Natural killer cell (primary cell): ENCODE measurements at regions not wholly inside any gene's neighbourhood (a gene's known extent, or its start where the extent isn't known, plus 50 kb on each side); places are given as distances from the start of the nearest gene placed in this dataset.

Experiments used
- ATAC-seq, 3 donors: fragments of 150-1000 bp in 2 of 3; fragments of 200-7000 bp in 1 of 3; cut with Tn5 transposase; 1 replicate in 1 of 3; 2 replicates in 2 of 3; pipeline ENCODE4 v1.10.0; 2021; ENCODE audit warnings: mild to moderate bottlenecking in 2 of 3, moderate library complexity in 2 of 3
- DNase-seq, 2 donors: peaks; one replicate each; pipeline versions ENCODE4 v3.0.0 to v3.0.0-alpha.2; 2013 to 2021; ENCODE audit warnings: mixed read lengths in 1 of 2
- H3K27ac ChIP-seq: one replicate; pipeline ENCODE4 v1.5.1; 2013; ENCODE audit warnings: mild to moderate bottlenecking, low read length
- H3K27me3 ChIP-seq: one replicate; pipeline ENCODE4 v1.6.1; 2013; ENCODE audit warnings: low read length; ENCODE audit not compliant: control insufficient read depth, insufficient read depth
- H3K36me3 ChIP-seq: one replicate; pipeline ENCODE4 v1.6.1; 2013; ENCODE audit warnings: low read length; ENCODE audit not compliant: control insufficient read depth, insufficient read depth
- H3K4me1 ChIP-seq: one replicate; pipeline ENCODE4 v1.6.1; 2013; ENCODE audit warnings: low read length; ENCODE audit not compliant: control insufficient read depth, insufficient read depth
- H3K4me3 ChIP-seq: one replicate; pipeline ENCODE4 v1.5.1; 2013; ENCODE audit warnings: low read length
- H3K9me3 ChIP-seq: one replicate; pipeline ENCODE4 v1.6.1; 2013; ENCODE audit warnings: low read length; ENCODE audit not compliant: control insufficient read depth, insufficient read depth
- H3K27ac Mint-ChIP-seq, 2 donors: one replicate each; pipeline ENCODE4 v1.8.0; 2022; ENCODE audit warnings: mild to moderate bottlenecking in 2 of 2, mixed read lengths in 2 of 2, moderate library complexity in 1 of 2
- H3K27me3 Mint-ChIP-seq, 2 donors: one replicate each; pipeline ENCODE4 v1.8.0; 2022; ENCODE audit warnings: low read depth in 2 of 2, mixed read lengths in 2 of 2
- H3K36me3 Mint-ChIP-seq: one replicate; pipeline ENCODE4 v1.8.0; 2022; ENCODE audit warnings: mixed read lengths
- H3K4me1 Mint-ChIP-seq, 2 donors: one replicate each; pipeline ENCODE4 v1.8.0; 2022; ENCODE audit warnings: mixed read lengths in 2 of 2
- H3K4me3 Mint-ChIP-seq: one replicate; pipeline ENCODE4 v1.8.0; 2022; ENCODE audit warnings: mild to moderate bottlenecking, moderate library complexity, mixed read lengths
- H3K9me3 Mint-ChIP-seq, 2 donors: one replicate each; pipeline ENCODE4 v1.8.0; 2022; ENCODE audit warnings: mixed read lengths in 2 of 2
- CTCF ChIP-seq: fragments of 200-600 bp; IDR thresholded peaks from one replicate; pipeline ENCODE4 v1.8.0; 2022; ENCODE audit warnings: antibody characterized with exemption
- WGBS: methylation state at CpG from one replicate; pipeline ENCODE4 v1.1.7; 2013; ENCODE audit warnings: missing lambda C conversion rate; ENCODE audit not compliant: insufficient coverage; 5-methylcytosine and 5-hydroxymethylcytosine counted together
- intact Hi-C: fragments of 100-400 bp; cut with micrococcal nuclease; formaldehyde crosslinking; loops from one replicate; pipeline ENCODE4 v1.14.2; 2022

GRCh38 chr4:97477974-97478373, 665.3 kb downstream of the STPG2 start:
- Mint-ChIP-seq H3K27me3 (no peaks in the 10 kb centered on the region), H3K9me3 (peaks cover 4 to 10% of the 10 kb centered on the region in 2 donors), H3K4me3 (no peak overlapping the region), H3K27ac (no peak overlapping the region), H3K4me1 (no peaks in the 10 kb centered on the region), H3K36me3 (peaks cover 16% of the 10 kb centered on the region)
- intact Hi-C loops, result no loop called here
- H3K27ac ChIP-seq, result no peak overlapping the region
- H3K27me3 ChIP-seq, result no peaks in the 10 kb centered on the region
- WGBS, result 80% methylated on average over 1 of the region's 3 CpGs
- DNase-seq (no peak), ATAC-seq (no peak)
- H3K36me3 ChIP-seq, result no peaks in the 10 kb centered on the region
- no peaks in the 10 kb centered on the region for H3K9me3 ChIP-seq
- TF ChIP-seq CTCF, result no peak
- H3K4me3 ChIP-seq, result no peak overlapping the region
- no peaks in the 10 kb centered on the region for H3K4me1 ChIP-seq

- no CpG with 5 or more reads among the region's 1 CpG for WGBS
- peaks cover 5 to 16% of the 10 kb centered on the region in 2 donors for H3K9me3 Mint-ChIP-seq
- no peaks in the 10 kb centered on the region for H3K36me3 ChIP-seq
- no peaks in the 10 kb centered on the region for H3K27me3 ChIP-seq
- no peaks in the 10 kb centered on the region for H3K9me3 ChIP-seq
- no peaks in the 10 kb centered on the region for H3K4me1 Mint-ChIP-seq
- no peaks in the 10 kb centered on the region for H3K27me3 Mint-ChIP-seq
- no peak for TF ChIP-seq CTCF
- no peak for DNase-seq
- H3K27ac Mint-ChIP-seq, result no peak overlapping the region
- no peaks in the 10 kb centered on the region for H3K4me1 ChIP-seq
- H3K4me3 ChIP-seq, result no peak overlapping the region
- no peak overlapping the region for H3K27ac ChIP-seq
- no peak for ATAC-seq
- H3K36me3 Mint-ChIP-seq, result peaks cover 8% of the 10 kb centered on the region
- intact Hi-C loops, result no loop called here
- H3K4me3 Mint-ChIP-seq, result no peak overlapping the region
These were observed 663.9 kb downstream of the STPG2 start for GRCh38 chr4:97479388-97479787.

GRCh38 chr4:97491856-97492255, 651.4 kb downstream of the STPG2 start:
- Histone ChIP-seq H3K4me3 (no peak overlapping the region), H3K9me3 (no peaks in the 10 kb centered on the region), H3K36me3 (no peaks in the 10 kb centered on the region), H3K4me1 (no peaks in the 10 kb centered on the region), H3K27ac (no peak overlapping the region), H3K27me3 (no peaks in the 10 kb centered on the region)
- Mint-ChIP-seq H3K4me3 (no peak overlapping the region), H3K9me3 (peaks cover 14 to 18% of the 10 kb centered on the region in 2 donors), H3K27me3 (no peaks in the 10 kb centered on the region), H3K36me3 (no peaks in the 10 kb centered on the region), H3K27ac (no peak overlapping the region), H3K4me1 (no peaks in the 10 kb centered on the region)
- DNase-seq (no peak), ATAC-seq (no peak)
- intact Hi-C loops, result no loop called here
- WGBS, result 90% methylated on average over 2 of the region's 3 CpGs
- TF ChIP-seq CTCF, result no peak

- intact Hi-C loops, result no loop called here
- Mint-ChIP-seq H3K9me3 (peaks cover 13 to 14% of the 10 kb centered on the region in 2 donors), H3K4me3 (no peak overlapping the region), H3K4me1 (no peaks in the 10 kb centered on the region), H3K27ac (no peak overlapping the region), H3K36me3 (no peaks in the 10 kb centered on the region), H3K27me3 (no peaks in the 10 kb centered on the region)
- Histone ChIP-seq H3K27ac (no peak overlapping the region), H3K4me1 (no peaks in the 10 kb centered on the region), H3K4me3 (no peak overlapping the region), H3K9me3 (no peaks in the 10 kb centered on the region), H3K36me3 (no peaks in the 10 kb centered on the region), H3K27me3 (no peaks in the 10 kb centered on the region)
- no CpG with 5 or more reads among the region's 1 CpG for WGBS
- no peak for ATAC-seq
- no peak for TF ChIP-seq CTCF
- no peak for DNase-seq
These were observed 649.3 kb downstream of the STPG2 start for GRCh38 chr4:97493815-97494518.
